ENCODE measurements at regions not wholly inside any gene's neighbourhood (a gene's known extent, or its start where the extent isn't known, plus 50 kb on each side); places are given as distances from the start of the nearest gene placed in this dataset.

DNA sequence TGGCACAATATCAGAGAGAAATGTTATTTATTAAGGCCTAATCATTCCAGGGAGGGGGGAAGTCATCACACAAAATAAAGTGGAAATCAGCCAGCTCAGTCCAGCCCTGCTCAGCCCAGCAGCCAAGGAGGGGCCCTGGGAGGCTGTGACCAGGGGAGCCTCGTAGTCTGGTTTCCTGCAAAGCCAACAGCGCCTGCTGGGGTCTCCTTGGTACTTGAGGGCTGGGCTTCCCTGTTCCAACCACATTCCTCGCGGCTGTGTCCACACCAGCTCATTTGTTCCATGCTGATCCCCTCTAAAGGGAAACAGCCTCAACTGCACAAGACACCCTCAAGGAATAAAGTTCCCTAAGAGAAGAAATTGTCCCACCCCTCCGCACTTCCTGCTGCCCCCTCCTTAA is 154.0 kb downstream of the TMEM132E start:
- DNase-seq, result no peak

DNA sequence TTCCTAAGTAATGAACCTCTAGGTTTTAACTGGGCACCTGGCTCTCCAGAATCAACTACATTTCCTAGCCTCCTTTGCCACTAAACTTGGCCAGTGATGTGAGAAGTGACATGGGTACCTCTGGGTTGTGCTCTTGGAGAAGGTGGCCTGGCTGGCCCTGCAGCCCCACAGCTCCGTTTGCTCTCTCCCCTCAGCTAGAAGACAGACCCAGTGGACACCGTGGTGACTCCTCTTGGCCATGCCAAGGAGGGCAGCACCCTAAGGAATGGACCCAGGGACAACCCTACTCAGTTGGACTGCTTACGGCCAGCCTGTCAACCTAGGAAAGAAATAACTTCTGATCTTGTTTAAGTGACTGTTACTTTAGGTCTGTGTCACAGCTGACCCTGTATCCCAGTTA is 151.4 kb downstream of the TMEM132E start:
- DNase-seq, result no peak

GRCh38 chr17:34728771-34729310 is 149.5 kb downstream of the TMEM132E start:
- DNase-seq, result no peak

DNA sequence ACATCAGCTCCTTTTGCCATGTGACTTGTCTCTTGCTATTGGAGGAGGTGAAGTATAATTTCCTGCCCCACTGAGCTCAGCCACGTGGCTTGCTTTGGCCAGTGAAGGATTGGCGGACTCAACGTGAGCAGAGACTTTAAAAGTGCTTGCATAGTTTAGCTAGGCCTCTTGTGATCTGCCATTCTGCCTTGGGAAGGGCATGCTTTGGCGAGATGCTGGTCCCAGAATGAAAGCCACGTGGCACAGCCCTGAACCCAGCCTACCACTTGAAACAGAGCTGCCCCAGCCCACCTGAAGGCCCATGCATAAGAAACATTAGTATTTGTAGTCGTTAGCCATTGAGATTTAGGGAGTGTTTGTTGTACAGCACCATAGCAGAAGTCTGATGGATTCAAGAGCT is 148.2 kb downstream of the TMEM132E start:
- DNase-seq, result no peak

DNA sequence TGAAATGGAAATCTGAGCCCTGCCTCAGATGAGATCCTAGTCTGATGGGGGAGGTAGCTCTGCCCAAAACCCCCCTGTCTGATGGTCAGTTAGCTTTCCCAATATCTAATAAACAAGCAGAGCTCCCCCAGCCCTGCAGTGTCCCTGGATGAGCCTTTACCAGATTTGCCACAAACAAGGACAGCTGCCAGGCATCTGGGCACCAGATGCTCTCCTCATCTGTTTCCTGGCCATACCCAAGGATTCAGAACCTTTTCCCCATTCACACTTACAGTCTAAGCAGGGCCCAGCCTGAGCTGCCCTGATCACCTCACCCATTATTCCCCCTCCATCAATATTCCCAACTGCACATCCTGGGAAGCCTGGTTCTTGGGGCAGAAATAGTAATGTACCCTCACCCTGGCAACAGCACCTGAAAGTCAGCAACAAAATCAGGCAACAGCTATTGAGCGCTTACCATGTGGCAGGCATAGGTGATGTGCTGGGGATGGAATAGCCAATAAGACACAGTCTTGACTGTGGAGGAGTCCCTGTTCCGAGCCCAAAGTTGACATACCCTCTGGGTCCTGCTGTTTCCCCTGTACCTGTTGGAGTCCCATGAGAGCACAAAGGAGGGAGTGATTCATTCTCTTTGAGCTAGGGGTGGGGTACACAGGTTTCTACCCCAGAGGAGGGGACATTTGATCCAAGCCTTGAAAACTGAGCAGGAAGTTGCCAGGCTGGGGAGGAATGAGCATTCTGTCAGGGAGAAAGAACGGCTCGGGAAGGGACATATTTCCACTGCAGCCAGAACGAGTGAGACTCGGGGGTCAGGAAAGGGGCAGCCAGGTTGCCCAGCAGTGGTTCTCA is 147.4 kb downstream of the TMEM132E start:
- no peak for DNase-seq

DNA sequence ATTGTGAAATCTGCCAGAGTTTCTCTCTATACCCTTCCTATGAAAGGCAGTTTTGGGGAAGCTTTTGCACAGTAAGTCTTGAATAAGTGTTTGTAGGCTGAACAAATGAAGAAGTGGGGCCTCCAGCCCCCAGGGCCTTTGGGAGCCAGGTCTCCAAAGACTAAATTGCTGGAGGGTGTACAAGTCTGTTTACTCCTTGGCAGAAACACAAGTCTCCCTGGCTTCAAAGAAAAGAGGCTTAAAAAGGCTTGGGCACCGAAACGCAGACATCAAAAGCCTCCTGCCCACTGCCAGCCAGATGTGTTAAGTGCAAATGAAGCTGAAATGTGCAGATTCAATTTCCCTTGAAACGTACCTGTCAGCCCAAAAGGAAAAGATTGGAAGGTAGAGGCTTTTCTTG is 146.3 kb downstream of the TMEM132E start:
- no peak for DNase-seq

DNA sequence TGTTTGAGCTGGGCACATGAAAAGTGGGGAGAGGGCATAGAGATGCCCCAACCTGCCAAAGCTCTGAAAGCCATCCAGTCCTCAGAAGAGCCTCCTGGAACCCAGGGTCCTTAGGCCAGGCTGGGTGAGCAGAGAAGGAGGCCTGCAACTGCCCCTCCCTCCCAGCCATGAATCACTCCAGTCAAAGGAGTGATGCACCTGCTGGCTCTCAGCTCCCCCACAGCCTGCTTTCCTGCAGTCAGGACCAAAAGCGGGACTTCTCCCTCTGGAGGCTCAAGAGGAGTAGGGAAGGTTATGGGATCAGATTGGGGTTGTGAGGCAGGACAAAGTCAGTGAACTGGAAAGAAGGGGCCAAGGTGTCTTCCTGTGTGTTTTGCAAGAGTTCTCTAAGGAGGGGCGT is 145.6 kb downstream of the TMEM132E start:
- DNase-seq, result no peak

DNA sequence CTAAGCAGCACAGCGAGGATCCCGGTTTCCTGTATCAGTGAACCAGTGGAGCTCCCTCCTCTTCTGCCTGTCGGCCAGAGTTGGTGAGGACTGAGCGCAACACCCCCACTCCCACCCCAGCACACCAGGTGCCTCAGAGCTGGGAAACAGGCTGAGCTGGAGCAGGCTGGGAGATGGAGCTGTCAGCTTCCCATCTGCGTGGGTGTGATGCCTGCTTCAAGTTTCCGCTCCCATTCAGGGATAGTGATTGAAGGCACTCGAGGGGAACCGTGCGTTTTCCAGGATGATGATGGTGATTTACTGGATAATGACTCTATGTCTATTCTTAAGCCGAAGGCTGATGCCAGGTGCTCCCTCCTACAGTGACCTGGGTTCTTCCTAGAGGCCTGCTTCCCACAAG is 144.5 kb downstream of the TMEM132E start:
- no peak for DNase-seq

DNA sequence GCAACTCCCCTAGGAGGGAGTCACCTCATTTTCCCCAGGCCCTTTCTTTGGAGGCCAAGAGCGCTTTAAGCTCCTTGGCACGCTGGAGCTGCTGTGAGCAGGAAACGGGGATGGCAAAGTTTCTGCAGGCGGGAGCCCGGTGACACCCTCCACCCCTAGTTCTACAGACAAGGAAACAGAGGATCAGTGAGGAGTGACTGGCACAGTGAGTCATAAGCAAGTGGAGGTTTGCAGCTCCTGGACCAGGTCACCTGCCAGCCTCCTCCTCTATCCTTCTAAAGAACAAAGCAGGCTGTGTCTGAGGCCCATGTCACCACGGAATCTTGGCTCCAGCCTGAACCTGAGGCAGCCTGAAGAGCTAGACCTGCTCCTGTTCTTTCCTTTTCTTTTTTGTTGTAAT is 141.9 kb downstream of the TMEM132E start:
- DNase-seq, result no peak

GRCh38 chr17:34720760-34721159 is 141.4 kb downstream of the TMEM132E start:
- no peak for DNase-seq

DNA sequence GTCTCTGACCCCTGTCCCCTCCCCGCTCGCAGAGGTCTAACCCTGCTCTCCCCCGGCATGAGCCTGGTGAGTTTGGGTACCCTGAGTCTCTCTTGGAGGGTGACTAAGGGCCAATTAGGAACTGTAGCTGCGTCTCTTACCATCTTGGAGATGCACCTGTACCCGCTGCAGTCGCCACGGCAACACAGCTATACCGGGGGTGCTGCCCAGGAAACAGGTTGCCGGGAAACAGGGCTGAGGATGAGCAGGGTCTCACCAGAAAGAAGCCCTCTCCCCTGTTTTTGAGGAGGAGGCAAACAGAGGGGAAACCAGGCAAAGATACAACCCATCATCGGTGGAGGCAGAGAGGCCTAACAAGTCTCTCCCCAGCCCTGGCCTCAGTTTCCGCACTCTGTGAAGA is 140.2 kb downstream of the TMEM132E start:
- no peak for DNase-seq

GRCh38 chr17:34717092-34717491 is 137.7 kb downstream of the TMEM132E start:
- no peak for DNase-seq

- no peak for DNase-seq
These were observed 136.9 kb downstream of the TMEM132E start for GRCh38 chr17:34716291-34716690.

DNA sequence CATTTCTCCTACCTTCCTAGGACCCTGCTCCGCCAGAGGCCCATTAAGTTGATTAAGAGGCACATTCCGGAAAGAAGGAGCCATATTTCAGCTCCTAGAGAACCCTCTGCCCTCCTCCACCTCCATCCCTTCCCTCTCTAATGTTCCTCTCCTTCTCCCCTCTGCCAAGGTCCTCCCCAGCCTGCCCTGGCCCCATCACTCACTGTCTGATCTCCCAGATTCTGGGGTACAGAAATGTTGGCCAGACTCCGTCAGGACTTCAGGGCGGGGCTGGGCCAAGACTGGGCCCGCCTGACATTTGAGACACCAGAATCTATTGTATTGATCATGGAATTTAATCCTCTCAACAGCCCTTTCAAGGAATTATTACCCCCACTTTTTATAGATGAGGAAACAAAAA is 136.1 kb downstream of the TMEM132E start:
- no peak for DNase-seq

DNA sequence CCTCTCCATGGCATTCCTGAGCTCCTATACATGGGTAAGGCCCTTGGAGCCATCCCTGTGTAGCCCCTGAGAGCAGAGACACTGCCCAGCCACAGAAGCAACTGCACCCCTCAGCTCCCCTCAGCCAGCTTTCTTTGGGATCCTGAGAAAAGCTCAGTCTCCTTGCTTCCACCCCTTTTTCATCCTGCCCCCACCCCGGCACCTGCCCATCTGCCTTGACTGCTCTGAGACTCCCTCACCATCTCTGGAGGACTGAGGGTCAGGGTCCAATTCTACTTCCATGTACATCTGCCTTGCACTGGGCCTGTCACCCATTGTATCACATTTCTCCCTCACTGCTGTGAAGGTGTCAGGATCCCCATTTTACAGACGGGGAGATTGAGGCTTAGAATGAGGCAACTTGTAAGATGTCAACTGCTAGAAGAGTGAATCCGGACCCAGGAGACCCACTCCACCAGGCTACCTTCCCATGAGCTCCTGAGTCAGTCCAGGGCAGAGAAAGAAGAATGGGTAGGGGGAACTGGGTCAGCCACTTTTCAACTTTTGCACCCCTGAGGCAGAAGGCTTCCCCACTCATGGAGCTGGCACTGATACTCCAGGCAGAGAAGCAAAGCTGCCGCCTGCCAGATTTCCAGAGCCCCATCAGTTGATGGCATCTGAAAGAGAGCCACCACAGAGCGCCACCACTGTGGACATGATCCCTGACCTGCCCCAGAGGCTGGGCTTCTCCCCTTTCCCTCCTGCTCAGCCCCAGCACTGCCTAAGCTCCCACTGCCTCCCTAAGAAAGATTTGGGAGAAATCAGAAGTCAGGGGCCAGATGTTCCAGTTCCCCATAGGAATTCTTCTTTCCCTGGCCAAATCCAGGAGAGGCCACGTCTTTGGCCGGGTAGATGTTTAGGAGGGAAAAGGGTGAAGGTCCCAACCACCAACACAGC is 135.4 kb downstream of the TMEM132E start:
- DNase-seq, result no peak

DNA sequence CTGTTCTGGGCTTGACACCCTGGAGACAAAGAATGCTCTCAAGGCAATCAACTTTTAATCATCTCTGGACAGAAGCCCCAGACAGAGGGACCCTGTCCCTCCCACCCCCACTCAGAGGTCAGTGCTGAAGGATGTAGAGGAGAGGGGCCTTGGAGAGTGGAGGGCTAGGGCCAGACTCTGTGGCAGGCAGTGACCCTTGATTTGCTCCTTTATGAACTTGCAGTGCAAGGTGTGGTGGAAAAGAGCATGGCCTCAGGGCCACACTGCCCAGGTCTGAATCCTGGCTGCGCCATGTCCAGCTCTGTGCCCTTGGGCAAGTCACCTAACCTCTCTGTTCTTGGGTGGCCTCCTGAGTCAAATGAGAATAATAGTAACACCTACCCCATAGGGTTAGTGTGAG is 134.3 kb downstream of the TMEM132E start:
- no peak for DNase-seq

DNA sequence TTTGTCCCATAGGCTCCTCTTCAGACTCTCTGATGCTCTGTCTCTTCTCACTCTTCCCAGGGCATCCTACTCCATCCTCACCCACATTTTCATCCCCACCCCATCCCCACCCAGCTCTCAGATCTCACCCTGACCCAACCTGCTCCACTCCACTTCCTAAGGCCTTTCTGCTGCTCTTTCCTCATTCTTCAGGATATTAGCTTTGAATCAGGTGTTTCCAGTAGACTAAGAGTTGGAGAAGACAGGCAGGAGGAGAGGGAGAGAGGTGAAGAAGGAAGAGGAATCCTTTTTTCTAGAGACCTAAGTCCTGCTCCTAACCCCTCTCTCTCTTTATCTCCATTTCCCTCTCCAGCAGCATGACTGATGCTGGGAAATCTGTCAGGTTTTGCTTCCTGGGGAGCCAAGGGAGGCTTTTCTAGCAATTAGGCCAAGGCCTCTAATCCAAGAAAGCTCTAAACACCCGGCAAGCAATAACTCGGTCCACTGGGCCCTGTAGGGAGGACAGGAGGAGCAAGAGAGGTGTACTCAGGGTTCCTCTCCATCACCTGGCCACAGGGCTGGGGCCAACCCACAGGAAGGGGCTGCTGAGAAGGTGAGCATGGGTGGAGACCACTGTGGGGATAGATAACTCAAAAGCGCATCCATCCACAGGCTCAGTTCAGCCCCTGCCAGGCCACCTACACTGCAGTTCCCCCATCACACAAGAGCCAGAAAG is 133.3 kb downstream of the TMEM132E start:
- DNase-seq, result no peak

DNA sequence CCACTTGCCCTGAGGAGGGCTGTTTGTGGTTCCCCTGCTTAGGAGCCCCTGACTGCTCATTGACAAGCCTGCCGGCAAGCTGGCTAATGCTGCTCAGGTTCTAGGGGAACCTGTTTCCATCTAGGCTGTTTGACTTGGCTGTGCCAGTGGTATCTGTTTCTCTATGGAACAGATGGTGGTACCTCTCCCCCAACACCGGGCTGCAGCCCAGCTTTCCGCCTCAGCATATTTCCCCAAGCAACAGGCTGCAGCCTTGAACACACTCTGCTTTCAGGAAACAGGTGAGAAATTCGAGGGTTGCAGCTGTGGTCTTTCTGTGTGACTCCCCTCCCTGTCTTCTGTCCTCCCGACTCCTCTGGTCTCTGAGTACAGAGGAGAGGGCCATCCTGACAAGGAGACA is 132.3 kb downstream of the TMEM132E start:
- no peak for DNase-seq

- DNase-seq, result no peak
These were observed 130.8 kb downstream of the TMEM132E start for GRCh38 chr17:34710226-34710625.

DNA sequence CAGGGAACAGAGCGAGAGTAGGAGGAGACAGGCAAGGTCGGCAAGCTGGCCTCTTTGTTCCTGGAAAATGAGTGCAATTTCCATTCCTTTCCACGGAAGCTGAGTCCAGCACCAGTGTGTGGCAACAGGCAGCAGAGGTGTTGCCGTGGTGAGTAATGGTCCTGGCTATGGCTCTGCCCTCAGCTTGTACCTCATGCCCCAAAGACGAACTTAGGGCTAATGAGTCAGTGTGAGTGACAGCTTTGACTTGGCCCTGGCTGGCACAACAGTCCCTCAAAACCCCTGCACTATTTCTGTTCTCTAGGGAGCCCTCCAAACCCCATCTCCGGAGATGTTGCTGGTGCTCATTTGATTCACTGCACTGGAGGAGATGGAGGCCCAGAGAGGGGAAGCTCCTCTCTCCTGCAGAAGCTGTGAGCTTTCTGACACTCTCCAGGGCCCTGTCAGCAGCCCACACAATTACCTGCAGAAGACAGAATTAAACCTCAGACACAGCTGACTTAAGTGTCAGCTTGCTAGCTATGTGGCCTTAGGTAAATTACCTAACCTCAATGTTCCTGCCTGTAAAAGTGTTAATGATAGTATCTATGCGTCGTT is 129.9 kb downstream of the TMEM132E start:
- DNase-seq, result no peak

GRCh38 chr17:34706029-34706428 is 126.6 kb downstream of the TMEM132E start:
- DNase-seq, result peak in 1 of 2 donors; percentile 6

GRCh38 chr17:34703533-34703932 is 124.2 kb downstream of the TMEM132E start:
- DNase-seq, result no peak

DNA sequence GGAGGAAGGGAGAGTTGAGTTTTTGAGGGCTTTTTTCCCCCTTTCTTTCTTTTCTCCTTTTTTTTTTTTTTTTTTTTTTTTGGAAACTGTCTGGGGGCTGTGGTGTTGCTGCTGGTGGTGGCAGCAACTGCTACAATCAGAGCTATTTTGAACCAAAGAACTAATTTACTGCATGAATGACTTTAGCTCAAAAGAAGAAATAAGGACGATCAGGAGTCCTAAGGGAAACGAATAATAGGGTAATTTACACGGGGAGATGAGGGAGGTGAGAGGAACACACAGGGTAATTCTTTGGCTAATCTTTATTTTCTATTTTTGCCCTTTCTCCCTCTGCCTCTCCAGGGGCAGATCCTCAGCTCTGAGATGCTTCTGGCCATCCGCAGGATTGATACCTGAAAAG is 119.8 kb downstream of the TMEM132E start:
- DNase-seq, result no peak

Data from CD4-positive, alpha-beta T cell treated with Interleukin-1 beta for 1 hour (primary cell).